ENCODE measurements at regions not wholly inside any gene's neighbourhood (a gene's known extent, or its start where the extent isn't known, plus 50 kb on each side); places are given as distances from the start of the nearest gene placed in this dataset.

GRCh38 chr7:69042138-69042537 lies 556.1 kb upstream of the AUTS2 start:
- Histone ChIP-seq H3K9me2 (replicated peaks; ENCODE audit: insufficient read depth, low read length) (no peaks in the 10 kb centered on the region), H2AFZ (ENCODE audit: low read length) (no peak overlapping the region), H3K4me3 (ENCODE audit: low read length) (no peak overlapping the region), H3K9me3 (replicated peaks; ENCODE audit: insufficient read depth, low read length) (no peaks in the 10 kb centered on the region), H3K9ac (ENCODE audit: low read length) (no peak overlapping the region), H4K20me1 (ENCODE audit: insufficient read depth, low read length) (no peaks in the 10 kb centered on the region), H3K27me3 (replicated peaks; ENCODE audit: insufficient read depth, low read length) (no peaks in the 10 kb centered on the region), H3K27ac (ENCODE audit: low read length) (no peak overlapping the region), H3K4me2 (ENCODE audit: low read depth, low read length) (no peak overlapping the region), H3K79me2 (ENCODE audit: low read length) (no peaks in the 10 kb centered on the region), H3K36me3 (replicated peaks; ENCODE audit: insufficient read depth, low read length) (no peaks in the 10 kb centered on the region), H3F3A (ENCODE audit: insufficient read depth, low read length) (no peaks in the 10 kb centered on the region), H3K4me1 (ENCODE audit: low read length) (no peaks in the 10 kb centered on the region)
- DNase-seq = no peak
- TF ChIP-seq CTCF (IDR thresholded peaks at IDR 0.05; ENCODE audit: low read length) (no peak), EZH2 (optimal IDR thresholded peaks at IDR 0.05; ENCODE audit: low read depth, low read length) (no peak), EZH2phosphoT487 (IDR thresholded peaks at IDR 0.05; ENCODE audit: low read length) (no peak)

GRCh38 chr7:69047151-69047754 lies 551.0 kb upstream of the AUTS2 start:
- H3F3A ChIP-seq (ENCODE audit: insufficient read depth, low read length) = no peaks in the 10 kb centered on the region
- no peak for TF ChIP-seq EZH2 (optimal IDR thresholded peaks at IDR 0.05; ENCODE audit: low read depth, low read length)
- TF ChIP-seq EZH2phosphoT487 (IDR thresholded peaks at IDR 0.05; ENCODE audit: low read length) = no peak
- no peak for TF ChIP-seq CTCF (IDR thresholded peaks at IDR 0.05; ENCODE audit: low read length)

GRCh38 chr7:69049326-69049725 lies 548.9 kb upstream of the AUTS2 start:
- no peaks in the 10 kb centered on the region for H3K9me2 ChIP-seq (replicated peaks; ENCODE audit: insufficient read depth, low read length)
- H4K20me1 ChIP-seq (ENCODE audit: insufficient read depth, low read length) = no peaks in the 10 kb centered on the region
- H3K9ac ChIP-seq (ENCODE audit: low read length) = no peak overlapping the region
- DNase-seq = no peak
- no peak for TF ChIP-seq EZH2 (optimal IDR thresholded peaks at IDR 0.05; ENCODE audit: low read depth, low read length)
- TF ChIP-seq EZH2phosphoT487 (IDR thresholded peaks at IDR 0.05; ENCODE audit: low read length) = no peak
- no peak for TF ChIP-seq CTCF (IDR thresholded peaks at IDR 0.05; ENCODE audit: low read length)
- H3K9me3 ChIP-seq (replicated peaks; ENCODE audit: insufficient read depth, low read length) = no peaks in the 10 kb centered on the region
- H3K79me2 ChIP-seq (ENCODE audit: low read length) = no peaks in the 10 kb centered on the region
- H3F3A ChIP-seq (ENCODE audit: insufficient read depth, low read length) = no peaks in the 10 kb centered on the region
- no peak overlapping the region for H2AFZ ChIP-seq (ENCODE audit: low read length)
- H3K4me2 ChIP-seq (ENCODE audit: low read depth, low read length) = no peak overlapping the region
- no peak overlapping the region for H3K27ac ChIP-seq (ENCODE audit: low read length)
- no peaks in the 10 kb centered on the region for H3K4me1 ChIP-seq (ENCODE audit: low read length)
- no peak overlapping the region for H3K4me3 ChIP-seq (ENCODE audit: low read length)
- no peaks in the 10 kb centered on the region for H3K27me3 ChIP-seq (replicated peaks; ENCODE audit: insufficient read depth, low read length)
- H3K36me3 ChIP-seq (replicated peaks; ENCODE audit: insufficient read depth, low read length) = no peaks in the 10 kb centered on the region

More at GRCh38 chr7:69047151-69047754, 551.0 kb upstream of the AUTS2 start:
- no peaks in the 10 kb centered on the region for H3K9me3 ChIP-seq (replicated peaks; ENCODE audit: insufficient read depth, low read length)
- no peaks in the 10 kb centered on the region for H3K79me2 ChIP-seq (ENCODE audit: low read length)
- H3K4me2 ChIP-seq (ENCODE audit: low read depth, low read length) = no peak overlapping the region
- DNase-seq = no peak
- no peaks in the 10 kb centered on the region for H3K9me2 ChIP-seq (replicated peaks; ENCODE audit: insufficient read depth, low read length)
- H3K36me3 ChIP-seq (replicated peaks; ENCODE audit: insufficient read depth, low read length) = no peaks in the 10 kb centered on the region
- no peaks in the 10 kb centered on the region for H4K20me1 ChIP-seq (ENCODE audit: insufficient read depth, low read length)
- no peak overlapping the region for H3K9ac ChIP-seq (ENCODE audit: low read length)
- no peak overlapping the region for H3K4me3 ChIP-seq (ENCODE audit: low read length)
- no peak overlapping the region for H2AFZ ChIP-seq (ENCODE audit: low read length)
- H3K27ac ChIP-seq (ENCODE audit: low read length) = no peak overlapping the region
- no peaks in the 10 kb centered on the region for H3K27me3 ChIP-seq (replicated peaks; ENCODE audit: insufficient read depth, low read length)
- no peaks in the 10 kb centered on the region for H3K4me1 ChIP-seq (ENCODE audit: low read length)
